ENCODE measurements at regions not wholly inside any gene's neighbourhood (a gene's known extent, or its start where the extent isn't known, plus 50 kb on each side); places are given as distances from the start of the nearest gene placed in this dataset.

- Mint-ChIP-seq H3K36me3 (ENCODE audit: low read depth) (no peaks in the 10 kb centered on the region), H3K27me3 (no peaks in the 10 kb centered on the region), H3K27ac (no peak overlapping the region), H3K4me3 (no peak overlapping the region), H3K9me3 (no peaks in the 10 kb centered on the region), H3K4me1 (ENCODE audit: low read depth) (no peaks in the 10 kb centered on the region)
Measured at GRCh38 chr16:55088098-55088497, 157.4 kb downstream of the IRX5 start.

GRCh38 chr16:55089600-55089999 is 158.9 kb downstream of the IRX5 start:
- H3K4me3 Mint-ChIP-seq: no peak overlapping the region
- H3K27me3 Mint-ChIP-seq: no peaks in the 10 kb centered on the region
- no peak overlapping the region for H3K27ac Mint-ChIP-seq
- no peaks in the 10 kb centered on the region for H3K4me1 Mint-ChIP-seq (ENCODE audit: low read depth)
- H3K36me3 Mint-ChIP-seq (ENCODE audit: low read depth): no peaks in the 10 kb centered on the region
- H3K9me3 Mint-ChIP-seq: peaks cover 8% of the 10 kb centered on the region

GRCh38 chr16:55091213-55091870 is 160.7 kb downstream of the IRX5 start:
- Mint-ChIP-seq H3K9me3 (peaks cover 11% of the 10 kb centered on the region), H3K4me3 (no peak overlapping the region)

GRCh38 chr16:55091871-55092230 is 161.2 kb downstream of the IRX5 start:
- Mint-ChIP-seq H3K9me3 (peaks cover 11% of the 10 kb centered on the region), H3K36me3 (ENCODE audit: low read depth) (no peaks in the 10 kb centered on the region), H3K4me1 (ENCODE audit: low read depth) (no peaks in the 10 kb centered on the region), H3K4me3 (no peak overlapping the region), H3K27me3 (no peaks in the 10 kb centered on the region), H3K27ac (no peak overlapping the region)

More at GRCh38 chr16:55091213-55091870, 160.7 kb downstream of the IRX5 start:
- no peaks in the 10 kb centered on the region for H3K4me1 Mint-ChIP-seq (ENCODE audit: low read depth)
- no peaks in the 10 kb centered on the region for H3K27me3 Mint-ChIP-seq
- no peak overlapping the region for H3K27ac Mint-ChIP-seq
- no peaks in the 10 kb centered on the region for H3K36me3 Mint-ChIP-seq (ENCODE audit: low read depth)

- peaks cover 3% of the 10 kb centered on the region for H3K9me3 Mint-ChIP-seq
- H3K4me3 Mint-ChIP-seq: no peak overlapping the region
- no peaks in the 10 kb centered on the region for H3K36me3 Mint-ChIP-seq (ENCODE audit: low read depth)
- no peak overlapping the region for H3K27ac Mint-ChIP-seq
- no peaks in the 10 kb centered on the region for H3K27me3 Mint-ChIP-seq
- no peaks in the 10 kb centered on the region for H3K4me1 Mint-ChIP-seq (ENCODE audit: low read depth)
Measured at GRCh38 chr16:55100100-55100499, 169.4 kb downstream of the IRX5 start.

GRCh38 chr16:55101026-55101425 is 170.4 kb downstream of the IRX5 start:
- Mint-ChIP-seq H3K4me3 (no peak overlapping the region), H3K9me3 (peaks cover 3% of the 10 kb centered on the region), H3K27ac (no peak overlapping the region), H3K27me3 (no peaks in the 10 kb centered on the region), H3K4me1 (ENCODE audit: low read depth) (no peaks in the 10 kb centered on the region), H3K36me3 (ENCODE audit: low read depth) (no peaks in the 10 kb centered on the region)

GRCh38 chr16:55102077-55102476 is 171.4 kb downstream of the IRX5 start:
- Mint-ChIP-seq H3K27ac (no peak overlapping the region), H3K4me1 (ENCODE audit: low read depth) (no peaks in the 10 kb centered on the region), H3K9me3 (peaks cover 3% of the 10 kb centered on the region), H3K36me3 (ENCODE audit: low read depth) (no peaks in the 10 kb centered on the region), H3K4me3 (no peak overlapping the region), H3K27me3 (no peaks in the 10 kb centered on the region)

- Mint-ChIP-seq H3K27me3 (no peaks in the 10 kb centered on the region), H3K36me3 (ENCODE audit: low read depth) (no peaks in the 10 kb centered on the region), H3K4me3 (no peak overlapping the region), H3K9me3 (peaks cover 3% of the 10 kb centered on the region), H3K4me1 (ENCODE audit: low read depth) (no peaks in the 10 kb centered on the region), H3K27ac (no peak overlapping the region)
Measured at GRCh38 chr16:55102531-55102930, 171.9 kb downstream of the IRX5 start.

- Mint-ChIP-seq H3K36me3 (ENCODE audit: low read depth) (no peaks in the 10 kb centered on the region), H3K4me3 (no peak overlapping the region), H3K27me3 (no peaks in the 10 kb centered on the region), H3K27ac (no peak overlapping the region), H3K4me1 (ENCODE audit: low read depth) (no peaks in the 10 kb centered on the region), H3K9me3 (no peaks in the 10 kb centered on the region)
Measured at GRCh38 chr16:55107851-55108250, 177.2 kb downstream of the IRX5 start.

GRCh38 chr16:55113210-55113609 is 182.5 kb downstream of the IRX5 start:
- Mint-ChIP-seq H3K27ac (no peak overlapping the region), H3K27me3 (no peaks in the 10 kb centered on the region), H3K36me3 (ENCODE audit: low read depth) (no peaks in the 10 kb centered on the region), H3K4me3 (no peak overlapping the region), H3K9me3 (no peaks in the 10 kb centered on the region), H3K4me1 (ENCODE audit: low read depth) (no peaks in the 10 kb centered on the region)

- no peaks in the 10 kb centered on the region for H3K36me3 Mint-ChIP-seq (ENCODE audit: low read depth)
- H3K27me3 Mint-ChIP-seq: no peaks in the 10 kb centered on the region
- H3K9me3 Mint-ChIP-seq: no peaks in the 10 kb centered on the region
- H3K4me1 Mint-ChIP-seq (ENCODE audit: low read depth): no peaks in the 10 kb centered on the region
- H3K4me3 Mint-ChIP-seq: no peak overlapping the region
- no peak overlapping the region for H3K27ac Mint-ChIP-seq
Measured at GRCh38 chr16:55115506-55115905, 184.8 kb downstream of the IRX5 start.

- Mint-ChIP-seq H3K4me1 (ENCODE audit: low read depth) (no peaks in the 10 kb centered on the region), H3K9me3 (no peaks in the 10 kb centered on the region), H3K36me3 (ENCODE audit: low read depth) (no peaks in the 10 kb centered on the region), H3K27me3 (no peaks in the 10 kb centered on the region), H3K27ac (no peak overlapping the region), H3K4me3 (no peak overlapping the region)
Measured at GRCh38 chr16:55116165-55116920, 185.7 kb downstream of the IRX5 start.

GRCh38 chr16:55118701-55119260 is 188.1 kb downstream of the IRX5 start:
- Mint-ChIP-seq H3K9me3 (no peaks in the 10 kb centered on the region), H3K4me3 (no peak overlapping the region), H3K4me1 (ENCODE audit: low read depth) (no peaks in the 10 kb centered on the region), H3K27ac (no peak overlapping the region), H3K36me3 (ENCODE audit: low read depth) (no peaks in the 10 kb centered on the region), H3K27me3 (no peaks in the 10 kb centered on the region)

GRCh38 chr16:55120408-55120807 is 189.7 kb downstream of the IRX5 start:
- Mint-ChIP-seq H3K4me3 (no peak overlapping the region), H3K27ac (no peak overlapping the region), H3K9me3 (no peaks in the 10 kb centered on the region), H3K36me3 (ENCODE audit: low read depth) (no peaks in the 10 kb centered on the region), H3K27me3 (no peaks in the 10 kb centered on the region), H3K4me1 (ENCODE audit: low read depth) (no peaks in the 10 kb centered on the region)

- H3K4me1 Mint-ChIP-seq (ENCODE audit: low read depth): no peaks in the 10 kb centered on the region
- no peaks in the 10 kb centered on the region for H3K27me3 Mint-ChIP-seq
- no peak overlapping the region for H3K27ac Mint-ChIP-seq
- H3K4me3 Mint-ChIP-seq: no peak overlapping the region
- H3K9me3 Mint-ChIP-seq: no peaks in the 10 kb centered on the region
- no peaks in the 10 kb centered on the region for H3K36me3 Mint-ChIP-seq (ENCODE audit: low read depth)
Measured at GRCh38 chr16:55120826-55121225, 190.2 kb downstream of the IRX5 start.
